ENCODE measurements at regions not wholly inside any gene's neighbourhood (a gene's known extent, or its start where the extent isn't known, plus 50 kb on each side); places are given as distances from the start of the nearest gene placed in this dataset.

DNA sequence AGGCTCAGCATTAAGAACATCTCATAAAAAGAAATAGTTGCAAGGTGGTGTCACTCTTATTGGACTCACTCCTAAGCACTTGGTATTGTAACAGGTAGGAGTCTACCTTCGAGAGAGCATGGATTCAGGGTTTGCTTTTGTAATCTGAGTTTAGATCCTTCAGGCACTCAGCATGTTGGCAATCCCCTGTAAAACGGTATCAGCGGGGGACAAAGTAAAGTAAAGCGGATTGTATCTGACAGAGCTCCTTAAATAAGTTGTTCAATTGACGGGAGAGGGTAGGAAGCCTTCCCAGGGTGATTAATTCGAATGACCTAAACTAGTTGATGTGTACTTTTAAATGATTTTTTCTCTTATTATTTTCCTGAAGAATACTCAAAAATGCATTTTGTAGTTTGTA lies 869.8 kb upstream of the EPHA7 start:
- H3K27me3 ChIP-seq (ENCODE audit: control insufficient read depth, insufficient read depth, low read length): no peaks in the 10 kb centered on the region
- TF ChIP-seq CTCF (IDR thresholded peaks at IDR 0.05; ENCODE audit: low read depth, low read length): no peak
- no peak for DNase-seq (ENCODE audit: low read depth, low spot score)
- no peak overlapping the region for H3K4me3 ChIP-seq (ENCODE audit: low read depth, low read length)
- no peaks in the 10 kb centered on the region for H3K9me3 ChIP-seq (ENCODE audit: control insufficient read depth, insufficient read depth, low read length)
- no peak overlapping the region for H3K27ac ChIP-seq (ENCODE audit: low read depth, low read length)
- CTCF ChIA-PET: no interaction called here
- POLR2A ChIA-PET: no interaction called here

DNA sequence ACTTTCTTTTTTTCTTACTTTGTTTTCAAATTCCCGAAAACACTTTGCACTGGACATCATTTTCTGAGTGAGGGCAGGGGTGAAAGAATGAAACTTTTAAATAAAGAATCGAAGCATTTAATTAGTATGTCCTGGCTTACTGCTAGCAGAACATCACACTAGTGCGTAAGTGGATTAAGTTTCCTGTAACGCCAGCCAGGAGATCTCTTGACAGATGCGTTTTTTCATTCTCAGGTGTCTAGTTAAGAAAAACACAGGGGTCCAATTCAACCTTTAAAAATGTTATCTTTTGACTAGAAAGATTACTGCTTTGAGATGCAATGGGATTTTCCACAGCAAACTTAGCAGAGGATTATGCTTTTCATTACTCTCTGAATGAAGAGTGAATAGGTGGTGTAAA lies 858.8 kb upstream of the EPHA7 start:
- ChIA-PET POLR2A (no interaction called here), CTCF (no interaction called here)
- no peak overlapping the region for H3K4me3 ChIP-seq (ENCODE audit: low read depth, low read length)
- peaks cover 4% of the 10 kb centered on the region for H3K9me3 ChIP-seq (ENCODE audit: control insufficient read depth, insufficient read depth, low read length)
- no peaks in the 10 kb centered on the region for H3K27me3 ChIP-seq (ENCODE audit: control insufficient read depth, insufficient read depth, low read length)
- TF ChIP-seq CTCF (IDR thresholded peaks at IDR 0.05; ENCODE audit: low read depth, low read length): no peak
- DNase-seq (ENCODE audit: low read depth, low spot score): no peak
- H3K27ac ChIP-seq (ENCODE audit: low read depth, low read length): no peak overlapping the region

DNA sequence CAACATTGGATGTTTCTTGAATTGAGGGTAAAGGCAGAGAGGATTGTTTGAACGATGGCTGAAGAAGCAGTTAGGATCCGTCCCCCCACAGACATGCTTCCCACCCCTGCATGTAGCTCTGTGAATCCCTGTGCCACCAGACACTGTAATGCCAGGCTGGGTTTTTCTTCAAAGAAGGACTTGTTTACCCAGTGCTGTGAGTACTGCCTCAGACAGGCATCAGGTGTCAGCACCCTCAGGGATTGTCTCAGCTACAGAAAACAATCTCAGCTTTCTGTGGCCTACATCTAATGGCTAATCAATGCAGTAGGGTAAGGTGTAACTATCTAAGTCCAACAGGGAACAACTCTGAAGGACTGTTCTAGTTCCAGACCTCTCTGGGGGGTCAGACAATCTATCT lies 853.0 kb upstream of the EPHA7 start:
- ChIA-PET CTCF (no interaction called here), POLR2A (no interaction called here)
- DNase-seq (ENCODE audit: low read depth, low spot score): no peak
- Histone ChIP-seq H3K27me3 (ENCODE audit: control insufficient read depth, insufficient read depth, low read length) (no peaks in the 10 kb centered on the region), H3K4me3 (ENCODE audit: low read depth, low read length) (no peak overlapping the region), H3K27ac (ENCODE audit: low read depth, low read length) (no peak overlapping the region), H3K9me3 (ENCODE audit: control insufficient read depth, insufficient read depth, low read length) (peaks cover 6% of the 10 kb centered on the region; the same call in 1 of the 2 replicates)
- no peak for TF ChIP-seq CTCF (IDR thresholded peaks at IDR 0.05; ENCODE audit: low read depth, low read length)

DNA sequence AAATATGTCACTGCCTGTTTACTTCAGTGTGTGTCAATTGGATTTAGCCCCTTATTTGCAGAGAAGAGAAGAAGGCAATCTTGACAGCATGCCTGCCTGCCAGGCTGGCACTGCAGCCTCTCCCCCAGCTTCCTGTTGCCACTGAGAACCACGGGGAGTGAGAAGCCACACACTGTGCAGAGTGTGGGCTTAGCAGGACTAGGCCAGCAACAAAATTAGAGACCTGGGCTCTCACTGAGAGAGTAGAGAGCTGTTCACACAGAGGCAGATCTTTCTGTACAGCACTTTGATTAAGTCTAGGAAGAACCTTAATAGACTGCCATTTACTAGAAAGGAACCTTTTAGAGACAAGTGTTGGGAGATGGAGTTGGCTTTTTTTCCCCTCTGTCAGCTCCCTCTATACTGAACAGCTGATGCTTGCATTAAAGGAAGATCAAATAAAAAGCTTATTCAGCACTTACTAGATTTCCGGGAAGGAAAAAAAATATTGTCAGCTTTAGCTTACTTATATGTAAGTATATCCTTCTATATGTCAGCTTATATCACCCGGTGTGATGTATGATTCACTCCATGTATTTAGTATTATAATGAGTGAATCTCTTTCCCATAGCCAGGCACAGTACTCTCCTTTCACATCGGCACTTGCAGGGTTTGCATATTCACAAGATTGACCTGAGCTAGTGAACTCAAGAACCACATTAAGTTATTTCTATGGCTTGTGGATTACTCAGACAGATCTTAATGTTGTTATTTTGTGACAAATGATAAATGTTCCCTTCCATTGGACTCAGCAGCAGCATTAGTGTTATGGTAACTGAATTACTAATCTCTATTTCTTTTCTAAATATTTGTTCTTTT lies 851.0 kb upstream of the EPHA7 start:
- ChIA-PET CTCF (no interaction called here), POLR2A (no interaction called here)
- H3K27me3 ChIP-seq (ENCODE audit: control insufficient read depth, insufficient read depth, low read length): no peaks in the 10 kb centered on the region
- TF ChIP-seq CTCF (IDR thresholded peaks at IDR 0.05; ENCODE audit: low read depth, low read length): no peak
- no peak for DNase-seq (ENCODE audit: low read depth, low spot score)
- H3K9me3 ChIP-seq (ENCODE audit: control insufficient read depth, insufficient read depth, low read length): peaks cover 6% of the 10 kb centered on the region; the same call in 1 of the 2 replicates
- no peak overlapping the region for H3K27ac ChIP-seq (ENCODE audit: low read depth, low read length)
- no peak overlapping the region for H3K4me3 ChIP-seq (ENCODE audit: low read depth, low read length)

- CTCF ChIA-PET: no interaction called here
- no peak for TF ChIP-seq CTCF (IDR thresholded peaks at IDR 0.05; ENCODE audit: low read depth, low read length)
These were observed 849.9 kb upstream of the EPHA7 start for GRCh38 chr6:94269256-94269655.

More at GRCh38 chr6:94269256-94269655, 849.9 kb upstream of the EPHA7 start:
- Histone ChIP-seq H3K9me3 (ENCODE audit: control insufficient read depth, insufficient read depth, low read length) (peaks cover 6% of the 10 kb centered on the region; the same call in 1 of the 2 replicates), H3K4me3 (ENCODE audit: low read depth, low read length) (no peak overlapping the region), H3K27me3 (ENCODE audit: control insufficient read depth, insufficient read depth, low read length) (no peaks in the 10 kb centered on the region), H3K27ac (ENCODE audit: low read depth, low read length) (no peak overlapping the region)
- POLR2A ChIA-PET: no interaction called here
- DNase-seq (ENCODE audit: low read depth, low spot score): no peak
